WTC11 (cell line): ENCODE measurements at regions not wholly inside any gene's neighbourhood (a gene's known extent, or its start where the extent isn't known, plus 50 kb on each side); places are given as distances from the start of the nearest gene placed in this dataset.

Source experiments
- CTCF ChIP-seq: fragments of 200-600 bp; IDR thresholded peaks from 2 replicates; pipeline ENCODE4 v1.8.0; 2022; ENCODE audit warnings: antibody characterized with exemption
- JUN ChIP-seq: sonication (generic); formaldehyde crosslinking; IDR thresholded peaks from 2 replicates; pipeline ENCODE4 v1.8.0; 2023; ENCODE audit warnings: mild to moderate bottlenecking, missing genetic modification reagents
- TEAD4 ChIP-seq: sonication (generic); formaldehyde crosslinking; IDR thresholded peaks from 2 replicates; pipeline ENCODE4 v1.8.0; 2022; ENCODE audit warnings: mild to moderate bottlenecking, missing genetic modification reagents
- ZNF263 ChIP-seq: sonication (generic); formaldehyde crosslinking; IDR thresholded peaks from 2 replicates; pipeline ENCODE4 v1.8.1; 2022; ENCODE audit warnings: low read depth, mild to moderate bottlenecking, moderate library complexity, missing genetic modification reagents
- TF ChIP-seq, protein P1 (sequence below): sonication (generic); formaldehyde crosslinking; IDR thresholded peaks from 2 replicates; pipeline ENCODE4 v1.8.1; 2022; ENCODE audit warnings: missing genetic modification reagents, borderline replicate concordance
- TF ChIP-seq, protein P2 (sequence below): sonication (generic); formaldehyde crosslinking; IDR thresholded peaks from 2 replicates; pipeline ENCODE4 v1.8.0; 2023; ENCODE audit warnings: mild to moderate bottlenecking, missing genetic modification reagents

GRCh38 chr5:126357585-126358342 is 65.4 kb upstream of the GRAMD2B start:
- TF ChIP-seq ZNF263 (no peak), JUN (CRISPR knock-in tag) (no peak), TEAD4 (CRISPR knock-in tag) (no peak), CTCF (no peak)
- TF ChIP-seq, protein P1, sequence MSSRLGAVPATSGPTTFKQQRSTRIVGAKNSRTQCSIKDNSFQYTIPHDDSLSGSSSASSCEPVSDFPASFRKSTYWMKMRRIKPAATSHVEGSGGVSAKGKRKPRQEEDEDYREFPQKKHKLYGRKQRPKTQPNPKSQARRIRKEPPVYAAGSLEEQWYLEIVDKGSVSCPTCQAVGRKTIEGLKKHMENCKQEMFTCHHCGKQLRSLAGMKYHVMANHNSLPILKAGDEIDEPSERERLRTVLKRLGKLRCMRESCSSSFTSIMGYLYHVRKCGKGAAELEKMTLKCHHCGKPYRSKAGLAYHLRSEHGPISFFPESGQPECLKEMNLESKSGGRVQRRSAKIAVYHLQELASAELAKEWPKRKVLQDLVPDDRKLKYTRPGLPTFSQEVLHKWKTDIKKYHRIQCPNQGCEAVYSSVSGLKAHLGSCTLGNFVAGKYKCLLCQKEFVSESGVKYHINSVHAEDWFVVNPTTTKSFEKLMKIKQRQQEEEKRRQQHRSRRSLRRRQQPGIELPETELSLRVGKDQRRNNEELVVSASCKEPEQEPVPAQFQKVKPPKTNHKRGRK (CRISPR knock-in tag): no peak
- TF ChIP-seq, protein P2, sequence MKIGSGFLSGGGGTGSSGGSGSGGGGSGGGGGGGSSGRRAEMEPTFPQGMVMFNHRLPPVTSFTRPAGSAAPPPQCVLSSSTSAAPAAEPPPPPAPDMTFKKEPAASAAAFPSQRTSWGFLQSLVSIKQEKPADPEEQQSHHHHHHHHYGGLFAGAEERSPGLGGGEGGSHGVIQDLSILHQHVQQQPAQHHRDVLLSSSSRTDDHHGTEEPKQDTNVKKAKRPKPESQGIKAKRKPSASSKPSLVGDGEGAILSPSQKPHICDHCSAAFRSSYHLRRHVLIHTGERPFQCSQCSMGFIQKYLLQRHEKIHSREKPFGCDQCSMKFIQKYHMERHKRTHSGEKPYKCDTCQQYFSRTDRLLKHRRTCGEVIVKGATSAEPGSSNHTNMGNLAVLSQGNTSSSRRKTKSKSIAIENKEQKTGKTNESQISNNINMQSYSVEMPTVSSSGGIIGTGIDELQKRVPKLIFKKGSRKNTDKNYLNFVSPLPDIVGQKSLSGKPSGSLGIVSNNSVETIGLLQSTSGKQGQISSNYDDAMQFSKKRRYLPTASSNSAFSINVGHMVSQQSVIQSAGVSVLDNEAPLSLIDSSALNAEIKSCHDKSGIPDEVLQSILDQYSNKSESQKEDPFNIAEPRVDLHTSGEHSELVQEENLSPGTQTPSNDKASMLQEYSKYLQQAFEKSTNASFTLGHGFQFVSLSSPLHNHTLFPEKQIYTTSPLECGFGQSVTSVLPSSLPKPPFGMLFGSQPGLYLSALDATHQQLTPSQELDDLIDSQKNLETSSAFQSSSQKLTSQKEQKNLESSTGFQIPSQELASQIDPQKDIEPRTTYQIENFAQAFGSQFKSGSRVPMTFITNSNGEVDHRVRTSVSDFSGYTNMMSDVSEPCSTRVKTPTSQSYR (CRISPR knock-in tag): no peak
